Mucosa of descending colon (tissue), 3 donors: ENCODE measurements at regions not wholly inside any gene's neighbourhood (a gene's known extent, or its start where the extent isn't known, plus 50 kb on each side); places are given as distances from the start of the nearest gene placed in this dataset.
"Not testable (repeated sequence)": the region's sequence is repeated elsewhere in the genome, so short reads cannot be mapped to it uniquely, and the experiment has no call there.

Experiments
- ATAC-seq: fragments of 200-7000 bp; cut with Tn5 transposase; one replicate; pipeline ENCODE4 v1.9.1; 2020; ENCODE audit warnings: mild to moderate bottlenecking, moderate library complexity
- DNase-seq, 3 donors: peaks; one replicate each; pipeline ENCODE4 v3.0.0-alpha.2; 2020
- H3K36me3 ChIP-seq: fragments of 200-600 bp; one replicate; pipeline ENCODE4 v1.8.0; 2021; ENCODE audit warnings: low read depth, mild to moderate bottlenecking
- H3K4me1 ChIP-seq: fragments of 200-600 bp; one replicate; pipeline ENCODE4 v1.8.0; 2021; ENCODE audit warnings: low read depth, mild to moderate bottlenecking
- H3K4me3 ChIP-seq: fragments of 200-600 bp; one replicate; pipeline ENCODE4 v1.8.0; 2021; ENCODE audit warnings: mild to moderate bottlenecking
- H3K9me3 ChIP-seq: fragments of 200-600 bp; one replicate; pipeline ENCODE4 v1.8.0; 2021; ENCODE audit warnings: mild to moderate bottlenecking
- intact Hi-C, 2 donors: fragments of 100-400 bp; cut with DNase I in 1 of 2; cut with micrococcal nuclease in 1 of 2; formaldehyde crosslinking; loops; one replicate each; pipeline versions ENCODE4 v1.11.0 to v1.11.1; 2022; cut with DNase I, micrococcal nuclease
- TF ChIP-seq, protein P1 (sequence below): fragments of 200-600 bp; IDR thresholded peaks from one replicate; pipeline ENCODE4 v1.8.0; 2022; ENCODE audit warnings: antibody characterized with exemption, mild to moderate bottlenecking
- donor health status: DM: no; HTN: no; CAD: no; lungs with moderate emphysema.
- donor health status: DM: no; HTN: no; CAD: no.
- donor health status: DM: no; HTN: yes; CAD: no.

GRCh38 chr6:16822975-16823717 lies 61.9 kb upstream of the ATXN1 start:
- no peak overlapping the region for H3K4me3 ChIP-seq
- no peak for ATAC-seq

DNA sequence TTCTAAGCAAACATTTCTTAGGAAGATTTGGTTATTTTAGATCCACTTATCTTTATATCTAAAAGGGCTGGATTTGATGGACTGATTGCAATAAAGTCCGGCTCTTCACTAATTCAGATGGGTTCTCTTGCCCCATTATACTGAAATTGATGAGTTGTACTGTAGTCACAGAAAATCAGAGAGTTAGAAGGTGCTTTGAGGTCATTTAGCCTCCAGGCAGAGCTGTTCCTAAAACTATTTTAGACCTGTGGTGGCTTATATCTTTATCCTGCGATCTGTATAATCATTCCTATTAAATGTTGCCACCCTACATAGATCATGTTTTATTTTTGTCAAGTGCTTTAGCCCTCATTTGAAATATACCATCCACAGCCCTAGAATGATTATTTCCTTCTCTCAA lies 61.3 kb upstream of the ATXN1 start:
- Histone ChIP-seq H3K36me3 (no peaks in the 10 kb centered on the region), H3K4me3 (no peak overlapping the region), H3K9me3 (no peaks in the 10 kb centered on the region), H3K4me1 (no peaks in the 10 kb centered on the region)
- TF ChIP-seq, protein P1, sequence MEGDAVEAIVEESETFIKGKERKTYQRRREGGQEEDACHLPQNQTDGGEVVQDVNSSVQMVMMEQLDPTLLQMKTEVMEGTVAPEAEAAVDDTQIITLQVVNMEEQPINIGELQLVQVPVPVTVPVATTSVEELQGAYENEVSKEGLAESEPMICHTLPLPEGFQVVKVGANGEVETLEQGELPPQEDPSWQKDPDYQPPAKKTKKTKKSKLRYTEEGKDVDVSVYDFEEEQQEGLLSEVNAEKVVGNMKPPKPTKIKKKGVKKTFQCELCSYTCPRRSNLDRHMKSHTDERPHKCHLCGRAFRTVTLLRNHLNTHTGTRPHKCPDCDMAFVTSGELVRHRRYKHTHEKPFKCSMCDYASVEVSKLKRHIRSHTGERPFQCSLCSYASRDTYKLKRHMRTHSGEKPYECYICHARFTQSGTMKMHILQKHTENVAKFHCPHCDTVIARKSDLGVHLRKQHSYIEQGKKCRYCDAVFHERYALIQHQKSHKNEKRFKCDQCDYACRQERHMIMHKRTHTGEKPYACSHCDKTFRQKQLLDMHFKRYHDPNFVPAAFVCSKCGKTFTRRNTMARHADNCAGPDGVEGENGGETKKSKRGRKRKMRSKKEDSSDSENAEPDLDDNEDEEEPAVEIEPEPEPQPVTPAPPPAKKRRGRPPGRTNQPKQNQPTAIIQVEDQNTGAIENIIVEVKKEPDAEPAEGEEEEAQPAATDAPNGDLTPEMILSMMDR: no peak
- DNase-seq: no peak
- no peak for ATAC-seq
- intact Hi-C loops: no loop called here

More at GRCh38 chr6:16822975-16823717, 61.9 kb upstream of the ATXN1 start:
- intact Hi-C loops: no loop called here
- TF ChIP-seq, protein P1: no peak
- no peaks in the 10 kb centered on the region for H3K9me3 ChIP-seq
- DNase-seq: no peak
- no peaks in the 10 kb centered on the region for H3K4me1 ChIP-seq
- H3K36me3 ChIP-seq: no peaks in the 10 kb centered on the region

GRCh38 chr6:16821834-16822264 lies 60.6 kb upstream of the ATXN1 start:
- TF ChIP-seq, protein P1: no peak
- H3K9me3 ChIP-seq: no peaks in the 10 kb centered on the region
- no peaks in the 10 kb centered on the region for H3K4me1 ChIP-seq
- H3K36me3 ChIP-seq: no peaks in the 10 kb centered on the region
- DNase-seq (no peak), ATAC-seq (no peak)
- intact Hi-C loops: no loop called here
- no peak overlapping the region for H3K4me3 ChIP-seq

DNA sequence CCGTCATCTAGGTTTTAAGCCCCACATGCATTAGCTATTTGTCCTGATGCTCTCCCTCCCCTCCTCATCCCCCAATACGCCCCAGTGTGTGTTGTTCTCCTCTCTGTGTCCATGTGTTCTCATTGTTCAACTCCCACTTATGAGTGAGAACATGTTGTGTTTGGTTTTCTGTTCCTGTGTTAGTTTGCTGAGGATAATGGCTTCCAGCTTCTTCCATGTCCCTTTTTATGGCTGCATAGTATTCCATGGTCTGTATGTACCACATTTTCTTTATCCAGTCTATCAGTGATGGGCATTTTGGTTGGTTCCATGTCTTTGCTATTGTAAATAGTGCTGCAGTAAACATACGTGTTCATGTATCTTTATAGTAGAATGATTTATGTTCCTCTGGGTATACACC lies 59.0 kb upstream of the ATXN1 start:
- H3K9me3 ChIP-seq, H3K4me3 ChIP-seq, DNase-seq, intact Hi-C loops, H3K36me3 ChIP-seq, H3K4me1 ChIP-seq, ATAC-seq: not testable (repeated sequence)

- Histone ChIP-seq H3K4me1 (no peaks in the 10 kb centered on the region), H3K4me3 (no peak overlapping the region), H3K36me3 (no peaks in the 10 kb centered on the region), H3K9me3 (no peaks in the 10 kb centered on the region)
- no peak for DNase-seq
- intact Hi-C loops: no loop called here
- no peak for ATAC-seq
- TF ChIP-seq, protein P1: no peak
These were observed 58.5 kb upstream of the ATXN1 start for GRCh38 chr6:16819752-16820151.

DNA sequence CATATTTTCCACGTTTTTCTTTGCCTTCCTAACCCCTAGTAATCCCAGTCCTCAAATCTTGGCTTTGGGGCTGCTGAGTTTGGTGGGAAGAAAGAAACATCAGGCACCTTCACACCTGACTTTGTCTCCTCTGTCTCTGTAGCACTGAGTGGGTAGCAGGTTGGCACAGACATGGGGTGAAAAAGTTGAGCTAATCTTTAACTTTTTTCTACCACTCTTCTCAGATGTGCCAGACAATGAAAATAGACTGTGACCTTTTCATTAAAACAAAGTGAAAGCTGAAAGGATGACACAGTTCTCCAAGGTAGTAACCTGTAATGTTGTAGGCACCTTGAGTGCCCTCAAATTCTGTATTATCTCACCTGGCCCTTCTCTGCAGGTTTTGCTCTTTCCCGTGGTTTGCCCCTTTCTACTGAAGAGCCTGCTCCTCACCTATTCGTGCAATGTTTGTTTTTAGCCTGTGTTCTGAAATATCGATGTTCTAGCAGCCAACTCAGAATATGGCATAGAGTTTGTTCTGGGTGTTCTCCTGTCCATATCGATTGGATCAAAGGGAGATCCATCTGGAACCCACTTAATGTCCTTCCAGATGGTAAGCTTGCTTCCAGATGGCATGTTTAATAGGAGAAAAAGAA lies 57.8 kb upstream of the ATXN1 start:
- Histone ChIP-seq H3K36me3 (no peaks in the 10 kb centered on the region), H3K4me1 (no peaks in the 10 kb centered on the region), H3K9me3 (no peaks in the 10 kb centered on the region), H3K4me3 (no peak overlapping the region)
- DNase-seq: no peak
- ATAC-seq: no peak
- TF ChIP-seq, protein P1: no peak
- intact Hi-C loops: no loop called here
